ENCODE measurements at regions not wholly inside any gene's neighbourhood (a gene's known extent, or its start where the extent isn't known, plus 50 kb on each side); places are given as distances from the start of the nearest gene placed in this dataset.

- TF ChIP-seq EZH2 (optimal IDR thresholded peaks at IDR 0.05; ENCODE audit: low read depth, low read length) = no peak
- no peak for TF ChIP-seq EZH2phosphoT487 (IDR thresholded peaks at IDR 0.05; ENCODE audit: low read length)
Measured at GRCh38 chr5:155114655-155115054, 101.1 kb downstream of the KIF4B start.

Measured in MM.1S (cell line).